Hepatic stellate cell (primary cell): ENCODE measurements at regions not wholly inside any gene's neighbourhood (a gene's known extent, or its start where the extent isn't known, plus 50 kb on each side); places are given as distances from the start of the nearest gene placed in this dataset.
"Not testable (repeated sequence)": the region's sequence is repeated elsewhere in the genome, so short reads cannot be mapped to it uniquely, and the experiment has no call there.

Experiments
- DNase-seq: peaks from one replicate; pipeline ENCODE4 v3.0.0; 2011; ENCODE audit warnings: low spot score

- DNase-seq = no peak
Observed at GRCh38 chr11:109680127-109680526, 258.1 kb downstream of the C11orf87 start.

GRCh38 chr11:109682788-109683187, 260.8 kb downstream of the C11orf87 start:
- not testable (repeated sequence) for DNase-seq

- no peak for DNase-seq
Observed at GRCh38 chr11:109695696-109696095, 273.7 kb downstream of the C11orf87 start.

- no peak for DNase-seq
Observed at GRCh38 chr11:109696191-109696897, 274.4 kb downstream of the C11orf87 start.

- DNase-seq = peak; percentile 6
Observed at GRCh38 chr11:109697140-109697843, 275.3 kb downstream of the C11orf87 start.

GRCh38 chr11:109698237-109698636, 276.2 kb downstream of the C11orf87 start:
- no peak for DNase-seq

- no peak for DNase-seq
Observed at GRCh38 chr11:109704432-109704831, 282.4 kb downstream of the C11orf87 start.

- DNase-seq = no peak
Observed at GRCh38 chr11:109706945-109707344, 285.0 kb downstream of the C11orf87 start.

GRCh38 chr11:109707411-109707810, 285.4 kb downstream of the C11orf87 start:
- no peak for DNase-seq

GRCh38 chr11:109708184-109708583, 286.2 kb downstream of the C11orf87 start:
- DNase-seq = no peak

GRCh38 chr11:109714444-109714843, 292.5 kb downstream of the C11orf87 start:
- DNase-seq = not testable (repeated sequence)

- not testable (repeated sequence) for DNase-seq
Observed at GRCh38 chr11:109715424-109715823, 293.4 kb downstream of the C11orf87 start.

- DNase-seq = no peak
Observed at GRCh38 chr11:109726061-109726460, 304.1 kb downstream of the C11orf87 start.

GRCh38 chr11:109728056-109728455, 306.1 kb downstream of the C11orf87 start:
- no peak for DNase-seq

GRCh38 chr11:109729761-109730160, 307.8 kb downstream of the C11orf87 start:
- no peak for DNase-seq

- no peak for DNase-seq
Observed at GRCh38 chr11:109730669-109731068, 308.7 kb downstream of the C11orf87 start.

- DNase-seq = no peak
Observed at GRCh38 chr11:109731451-109731850, 309.5 kb downstream of the C11orf87 start.

- DNase-seq = no peak
Observed at GRCh38 chr11:109733245-109733644, 311.3 kb downstream of the C11orf87 start.

GRCh38 chr11:109734566-109734965, 312.6 kb downstream of the C11orf87 start:
- no peak for DNase-seq

GRCh38 chr11:109735128-109735527, 313.1 kb downstream of the C11orf87 start:
- no peak for DNase-seq

- DNase-seq = no peak
Observed at GRCh38 chr11:109739379-109739778, 317.4 kb downstream of the C11orf87 start.

- no peak for DNase-seq
Observed at GRCh38 chr11:109745996-109746625, 324.1 kb downstream of the C11orf87 start.

- no peak for DNase-seq
Observed at GRCh38 chr11:109747839-109748238, 325.8 kb downstream of the C11orf87 start.
